ENCODE measurements at regions not wholly inside any gene's neighbourhood (a gene's known extent, or its start where the extent isn't known, plus 50 kb on each side); places are given as distances from the start of the nearest gene placed in this dataset.

DNA sequence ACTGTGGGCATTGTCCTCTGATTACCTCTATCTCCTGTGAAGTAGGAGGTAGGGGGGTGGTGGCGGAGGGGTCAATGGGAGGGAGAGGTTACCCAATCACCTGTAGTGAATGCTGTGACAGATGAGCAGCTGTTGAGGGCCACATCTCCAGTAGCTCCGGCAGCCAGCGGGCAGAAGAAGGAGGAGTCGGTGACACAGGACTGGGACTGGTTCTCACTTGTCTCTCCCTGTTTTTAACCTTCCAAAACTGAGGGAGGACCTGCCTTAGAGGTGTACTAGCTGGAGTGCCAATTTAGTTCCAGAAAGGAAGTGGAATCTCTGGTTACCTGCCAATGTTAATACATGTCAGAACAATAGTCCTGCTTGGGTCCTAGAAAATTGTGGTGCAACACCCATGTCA, 56.2 kb upstream of the ENAH start (continued):
- no peak for TF ChIP-seq RNF2 (IDR thresholded peaks at IDR 0.05; ENCODE audit: borderline replicate concordance, low read depth, low read length, missing control alignments, poor library complexity, severe bottlenecking)
- no peak for TF ChIP-seq HDAC2 (IDR thresholded peaks at IDR 0.05; ENCODE audit: borderline replicate concordance in 1 of 2, low read depth in 2 of 2, low read length in 2 of 2)
- no peak for TF ChIP-seq POU5F1 (IDR thresholded peaks at IDR 0.05; ENCODE audit: low read depth, low read length)
- no peak for TF ChIP-seq CREB1 (IDR thresholded peaks at IDR 0.05)
- TF ChIP-seq KDM4A (IDR thresholded peaks at IDR 0.05; ENCODE audit: low read depth, low read length, severe bottlenecking) = no peak
- TF ChIP-seq, protein P1, sequence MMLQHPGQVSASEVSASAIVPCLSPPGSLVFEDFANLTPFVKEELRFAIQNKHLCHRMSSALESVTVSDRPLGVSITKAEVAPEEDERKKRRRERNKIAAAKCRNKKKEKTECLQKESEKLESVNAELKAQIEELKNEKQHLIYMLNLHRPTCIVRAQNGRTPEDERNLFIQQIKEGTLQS (IDR thresholded peaks at IDR 0.05; ENCODE audit: insufficient read depth, low read depth, low read length) = no peak
- no peak for TF ChIP-seq BACH1 (IDR thresholded peaks at IDR 0.05; ENCODE audit: low read length)
